Endothelial cell of umbilical vein (primary cell): ENCODE measurements at regions not wholly inside any gene's neighbourhood (a gene's known extent, or its start where the extent isn't known, plus 50 kb on each side); places are given as distances from the start of the nearest gene placed in this dataset.

Experiments
- BruUV-seq: library from RNA; stranded (reverse); fragments of 400-500 nt; replicated peaks from 2 replicates; lab custom pipeline; 2021; lab: Mats Ljungman, UMichigan
- CTCF ChIA-PET: fragments of 300-600, 350-600 bp; sonication (Branson Sonifier 250); formaldehyde crosslinking; loops from one replicate; lab custom pipeline; 2021; ENCODE audit warnings: antibody characterized with exemption, inconsistent platforms; lab: Charles Lee
- POLR2A ChIA-PET: fragments of 300-600, 350-600 bp; sonication (Branson Sonifier 250); formaldehyde crosslinking; loops from one replicate; lab custom pipeline; 2021; ENCODE audit warnings: antibody characterized with exemption, inconsistent platforms; lab: Charles Lee
- DNase-seq: peaks from one replicate; pipeline ENCODE4 v3.0.0-alpha.2; 2011; ENCODE audit warnings: low read depth, low spot score
- FAIRE-seq: peaks from 2 replicates; lab custom pipeline; 2011; peaks lifted over from hg19 to GRCh38; lab: Jason Lieb, UNC
- H2AFZ ChIP-seq: 2 replicates; pipeline ENCODE4 v1.6.0; 2012; ENCODE audit warnings: low read depth, low read length, control low read depth, inconsistent platforms
- H3K27ac ChIP-seq: 2 replicates; pipeline ENCODE4 v1.5.1; 2011; ENCODE audit warnings: low read depth, mild to moderate bottlenecking, control low read depth, low read length, moderate library complexity; ENCODE audit not compliant: insufficient read depth
- H3K27me3 ChIP-seq, 2 experiments: 2 replicates each; pipeline versions ENCODE4 v1.6.0 to v1.6.1; 2011; ENCODE audit warnings: low read length in 2 of 2, mixed read lengths in 1 of 2; ENCODE audit not compliant: control insufficient read depth in 2 of 2, insufficient read depth in 2 of 2
- H3K36me3 ChIP-seq, 2 experiments: 2 replicates in 1 of 2; 3 replicates in 1 of 2; pipeline ENCODE4 v1.5.1; 2011; ENCODE audit warnings: low read length in 2 of 2, mild to moderate bottlenecking in 1 of 2, moderate library complexity in 1 of 2; ENCODE audit not compliant: control insufficient read depth in 2 of 2, insufficient read depth in 2 of 2; ENCODE audit errors: extremely low read depth in 1 of 2
- H3K4me1 ChIP-seq: 3 replicates; pipeline ENCODE4 v1.5.1; 2011; ENCODE audit warnings: mild to moderate bottlenecking, low read length; ENCODE audit not compliant: control insufficient read depth, insufficient read depth; ENCODE audit errors: extremely low read depth
- H3K4me2 ChIP-seq: 2 replicates; pipeline ENCODE4 v1.6.1; 2011; ENCODE audit warnings: low read length, control low read depth, mixed read lengths; ENCODE audit not compliant: insufficient read depth
- H3K4me3 ChIP-seq, 3 experiments: fragments of 200-600 bp in 1 of 3; sonication (generic), shearing (Covaris generic) in 1 of 3; replicated peaks in 1 of 3; 2 replicates each; pipeline ENCODE4 v1.5.1; 2011 to 2016; ENCODE audit warnings: control low read depth in 3 of 3, low read length in 3 of 3, mild to moderate bottlenecking in 2 of 3, inconsistent platforms in 1 of 3, low read depth in 1 of 3, moderate library complexity in 1 of 3; ENCODE audit not compliant: insufficient read depth in 1 of 3
- H3K79me2 ChIP-seq: 2 replicates; pipeline ENCODE4 v1.6.0; 2012; ENCODE audit warnings: low read length, inconsistent platforms; ENCODE audit not compliant: control insufficient read depth, insufficient read depth
- H3K9ac ChIP-seq: replicated peaks from 2 replicates; pipeline ENCODE3; 2011; ENCODE audit warnings: low read length, control low read depth; ENCODE audit not compliant: insufficient read depth; ENCODE audit errors: extremely low read depth
- H3K9me1 ChIP-seq: replicated peaks from 3 replicates; pipeline ENCODE4 v1.6.0; 2011; ENCODE audit warnings: mild to moderate bottlenecking, low read length; ENCODE audit not compliant: control insufficient read depth, insufficient read depth; ENCODE audit errors: extremely low read depth
- H3K9me3 ChIP-seq: replicated peaks from 2 replicates; pipeline ENCODE4 v1.5.1; 2012; ENCODE audit warnings: low read length, inconsistent platforms; ENCODE audit not compliant: control insufficient read depth, insufficient read depth
- H4K20me1 ChIP-seq: replicated peaks from 2 replicates; pipeline ENCODE3; 2011; ENCODE audit warnings: mild to moderate bottlenecking, low read length; ENCODE audit not compliant: control insufficient read depth, insufficient read depth; ENCODE audit errors: extremely low read depth
- CTCF ChIP-seq, 2 donors: IDR thresholded peaks; 1 replicate in 1 of 2; 2 replicates in 1 of 2; pipeline ENCODE4 v1.5.1; 2011; ENCODE audit warnings: low read length in 2 of 2, mild to moderate bottlenecking in 2 of 2, moderate library complexity in 2 of 2, control low read depth in 1 of 2, inconsistent platforms in 1 of 2, low read depth in 1 of 2; ENCODE audit not compliant: insufficient read depth in 1 of 2; ENCODE audit errors: extremely low read depth in 1 of 2
- EZH2 ChIP-seq: IDR thresholded peaks from 2 replicates; pipeline ENCODE4 v1.6.1; 2012; ENCODE audit warnings: borderline replicate concordance, low read depth, mild to moderate bottlenecking, moderate library complexity, low read length, inconsistent platforms; ENCODE audit not compliant: severe bottlenecking
- FOS ChIP-seq: IDR thresholded peaks from 2 replicates; pipeline ENCODE4 v1.6.1; 2011; ENCODE audit warnings: mild to moderate bottlenecking, low read length, moderate library complexity, borderline replicate concordance; ENCODE audit not compliant: insufficient read depth
- GATA2 ChIP-seq: IDR thresholded peaks from 2 replicates; pipeline ENCODE4 v1.7.0; 2011; ENCODE audit warnings: low read depth, mild to moderate bottlenecking, moderate library complexity, mixed read lengths, low read length; ENCODE audit not compliant: insufficient read length, insufficient read depth
- JUN ChIP-seq: IDR thresholded peaks from 2 replicates; pipeline ENCODE4 v1.6.1; 2011; ENCODE audit warnings: borderline replicate concordance, low read depth; ENCODE audit not compliant: insufficient read length, insufficient read depth
- MAX ChIP-seq: IDR thresholded peaks from 2 replicates; pipeline ENCODE4 v1.6.1; 2011; ENCODE audit not compliant: insufficient read depth, insufficient read length
- MYC ChIP-seq: IDR thresholded peaks from one replicate; pipeline ENCODE4 v1.6.1; 2011; ENCODE audit warnings: mild to moderate bottlenecking, low read depth, low read length
- POLR2A ChIP-seq: IDR thresholded peaks from 2 replicates; pipeline ENCODE4 v1.6.1; 2012; ENCODE audit warnings: low read depth, mild to moderate bottlenecking, control low read depth, low read length
- POLR2AphosphoS5 ChIP-seq: IDR thresholded peaks from 2 replicates; pipeline ENCODE4 v1.6.1; 2012; ENCODE audit warnings: low read depth, mild to moderate bottlenecking, control low read depth, low read length, moderate library complexity; ENCODE audit not compliant: insufficient read depth
- dilution Hi-C: fragments of 300-500 bp; cut with MboI; formaldehyde crosslinking; loops from one replicate; pipeline ENCODE4 v1.15.0; 2019; ENCODE audit warnings: low sequenced_read_pairs; ENCODE audit not compliant: extremely low pct_ligation_motif_present
- intact Hi-C: fragments of 100-400 bp; cut with micrococcal nuclease; formaldehyde crosslinking; loops from one replicate; pipeline ENCODE4 v1.10.0; 2022

GRCh38 chr3:95971573-95971972 is 842.8 kb upstream of the EPHA6 start:
- Histone ChIP-seq H3K9me3 (no peaks in the 10 kb centered on the region), H3K27ac (no peak overlapping the region), H4K20me1 (no peaks in the 10 kb centered on the region), H3K36me3 (no peaks in the 10 kb centered on the region), H3K4me1 (no peaks in the 10 kb centered on the region), H3K9ac (no peak overlapping the region), H3K79me2 (no peaks in the 10 kb centered on the region), H3K4me2 (no peak overlapping the region), H2AFZ (no peak overlapping the region), H3K27me3 (no peaks in the 10 kb centered on the region), H3K4me3 (no peak overlapping the region), H3K9me1 (no peaks in the 10 kb centered on the region)
- dilution Hi-C loops (no loop called here), intact Hi-C loops (no loop called here)
- ChIA-PET CTCF (no interaction called here), POLR2A (no interaction called here)
- no TSS peak for BruUV-seq
- no peak for DNase-seq
- TF ChIP-seq GATA2 (no peak), CTCF (IDR thresholded peaks at IDR 0.05; ENCODE audit: extremely low read depth in 1 of 2, insufficient read depth in 1 of 2, low read depth in 1 of 2, low read length in 2 of 2) (no peak), EZH2 (no peak), MAX (no peak), FOS (no peak), POLR2A (no peak), JUN (no peak), POLR2AphosphoS5 (no peak), MYC (no peak)
- no peak for FAIRE-seq
